RWPE2 (cell line): ENCODE measurements at regions not wholly inside any gene's neighbourhood (a gene's known extent, or its start where the extent isn't known, plus 50 kb on each side); places are given as distances from the start of the nearest gene placed in this dataset.

ENCODE experiments used
- ATAC-seq: fragments of 200-7000 bp; cut with Tn5 transposase; 3 replicates; pipeline ENCODE4 v1.9.1; 2021; ENCODE audit warnings: low read depth
- DNase-seq: peaks from one replicate; pipeline ENCODE4 v3.0.0-alpha.2; 2020; ENCODE audit warnings: low spot score
- H3K27ac ChIP-seq: fragments of 450-650 bp; 2 replicates; pipeline ENCODE4 v1.5.1; 2017; ENCODE audit warnings: mild to moderate bottlenecking; ENCODE audit not compliant: poor library complexity, severe bottlenecking
- H3K27me3 ChIP-seq: fragments of 250-450 bp; sonication (Bioruptor Pico); 2 replicates; pipeline ENCODE4 v1.5.1; 2021; ENCODE audit warnings: mild to moderate bottlenecking, moderate library complexity; ENCODE audit not compliant: insufficient read depth, poor library complexity, severe bottlenecking
- H3K36me3 ChIP-seq: fragments of 250-450 bp; sonication (Bioruptor Pico); 2 replicates; pipeline ENCODE4 v1.5.1; 2020; ENCODE audit warnings: low read depth, mild to moderate bottlenecking, moderate library complexity
- H3K4me1 ChIP-seq: fragments of 250-450 bp; sonication (Bioruptor Pico); 2 replicates; pipeline ENCODE4 v1.5.1; 2021; ENCODE audit warnings: mild to moderate bottlenecking, moderate library complexity; ENCODE audit not compliant: insufficient read depth, poor library complexity, severe bottlenecking
- H3K4me3 ChIP-seq: fragments of 250-450 bp; sonication (Bioruptor Pico); 2 replicates; pipeline ENCODE4 v1.5.1; 2021; ENCODE audit warnings: mild to moderate bottlenecking, moderate library complexity; ENCODE audit not compliant: severe bottlenecking
- H3K9me3 ChIP-seq: fragments of 250-450 bp; sonication (Bioruptor Pico); 2 replicates; pipeline ENCODE4 v1.5.1; 2021; ENCODE audit warnings: mild to moderate bottlenecking, moderate library complexity; ENCODE audit not compliant: severe bottlenecking
- TF ChIP-seq, protein P1 (sequence below): fragments of 450-650 bp; IDR thresholded peaks from one replicate; pipeline ENCODE4 v1.5.1; 2017; ENCODE audit warnings: mild to moderate bottlenecking, moderate library complexity; ENCODE audit not compliant: poor library complexity, severe bottlenecking

DNA sequence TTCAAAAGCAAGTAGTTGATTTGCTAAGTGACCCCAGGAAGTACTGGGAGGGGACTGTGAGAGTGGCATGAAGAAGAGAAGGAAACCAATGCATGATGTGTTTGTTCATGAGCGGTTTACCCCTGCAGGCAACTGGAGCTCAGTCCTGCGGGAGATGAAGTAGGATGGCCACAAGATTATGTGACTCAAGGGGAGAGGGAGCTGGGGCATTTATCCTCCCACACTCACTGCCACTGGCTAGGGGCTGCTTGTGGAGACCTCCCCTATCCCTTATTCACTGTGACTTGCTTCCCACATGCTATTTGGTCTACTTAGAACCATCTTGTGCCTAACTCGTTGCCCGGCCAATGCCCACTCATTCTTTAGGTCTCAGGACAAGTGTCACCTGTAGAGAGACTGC, 60.6 kb upstream of the TRIO start:
- Histone ChIP-seq H3K9me3 (no peaks in the 10 kb centered on the region), H3K27me3 (no peaks in the 10 kb centered on the region), H3K4me1 (no peaks in the 10 kb centered on the region), H3K36me3 (no peaks in the 10 kb centered on the region), H3K4me3 (no peak overlapping the region), H3K27ac (no peak overlapping the region)
- no peak for ATAC-seq
- no peak for DNase-seq
- TF ChIP-seq, protein P1, sequence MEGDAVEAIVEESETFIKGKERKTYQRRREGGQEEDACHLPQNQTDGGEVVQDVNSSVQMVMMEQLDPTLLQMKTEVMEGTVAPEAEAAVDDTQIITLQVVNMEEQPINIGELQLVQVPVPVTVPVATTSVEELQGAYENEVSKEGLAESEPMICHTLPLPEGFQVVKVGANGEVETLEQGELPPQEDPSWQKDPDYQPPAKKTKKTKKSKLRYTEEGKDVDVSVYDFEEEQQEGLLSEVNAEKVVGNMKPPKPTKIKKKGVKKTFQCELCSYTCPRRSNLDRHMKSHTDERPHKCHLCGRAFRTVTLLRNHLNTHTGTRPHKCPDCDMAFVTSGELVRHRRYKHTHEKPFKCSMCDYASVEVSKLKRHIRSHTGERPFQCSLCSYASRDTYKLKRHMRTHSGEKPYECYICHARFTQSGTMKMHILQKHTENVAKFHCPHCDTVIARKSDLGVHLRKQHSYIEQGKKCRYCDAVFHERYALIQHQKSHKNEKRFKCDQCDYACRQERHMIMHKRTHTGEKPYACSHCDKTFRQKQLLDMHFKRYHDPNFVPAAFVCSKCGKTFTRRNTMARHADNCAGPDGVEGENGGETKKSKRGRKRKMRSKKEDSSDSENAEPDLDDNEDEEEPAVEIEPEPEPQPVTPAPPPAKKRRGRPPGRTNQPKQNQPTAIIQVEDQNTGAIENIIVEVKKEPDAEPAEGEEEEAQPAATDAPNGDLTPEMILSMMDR: no peak

DNA sequence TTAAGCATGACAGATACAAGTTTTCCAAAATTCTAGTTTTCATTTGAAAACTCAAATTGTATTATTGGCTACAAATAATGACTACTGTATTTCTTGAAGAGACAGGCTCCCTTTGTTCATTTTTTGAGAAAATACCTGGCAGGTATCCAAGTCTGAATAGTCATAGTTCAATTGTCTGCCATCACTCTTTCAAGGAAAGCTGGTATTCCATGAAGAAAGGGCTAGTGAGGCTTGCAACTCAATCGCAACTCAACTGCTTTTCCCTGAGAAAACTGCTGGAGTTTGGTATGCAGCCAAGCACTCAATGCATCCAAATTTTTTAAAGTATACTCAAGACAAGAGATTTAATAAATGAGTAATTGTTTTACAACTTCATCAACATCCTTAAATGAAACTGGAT, 61.4 kb upstream of the TRIO start:
- Histone ChIP-seq H3K9me3 (no peaks in the 10 kb centered on the region), H3K36me3 (no peaks in the 10 kb centered on the region), H3K4me1 (no peaks in the 10 kb centered on the region), H3K27ac (no peak overlapping the region), H3K27me3 (no peaks in the 10 kb centered on the region), H3K4me3 (no peak overlapping the region)
- ATAC-seq (peak; percentile 55; the same call in 1 of the 3 replicates), DNase-seq (no peak)
- TF ChIP-seq, protein P1: no peak

DNA sequence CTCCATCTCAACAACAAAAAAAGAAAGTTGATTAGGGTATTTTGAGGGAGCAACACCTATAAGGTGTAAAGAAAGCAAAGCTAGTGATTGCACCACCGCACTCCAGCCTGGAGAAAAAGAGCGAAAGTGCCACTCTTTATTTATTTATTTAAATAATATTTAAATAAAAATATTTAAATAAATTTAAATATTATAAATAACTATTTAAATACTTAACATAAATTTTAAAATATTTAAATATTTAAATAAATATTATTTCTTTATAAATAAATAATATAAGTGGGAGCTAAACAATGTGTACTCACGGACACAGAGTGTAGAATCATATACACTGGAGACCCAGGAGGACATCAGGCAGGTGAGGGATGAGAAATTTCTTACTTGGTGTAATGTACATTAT, 64.4 kb upstream of the TRIO start:
- no peaks in the 10 kb centered on the region for H3K4me1 ChIP-seq
- TF ChIP-seq, protein P1: no peak
- H3K36me3 ChIP-seq: no peaks in the 10 kb centered on the region
- no peak for ATAC-seq
- H3K9me3 ChIP-seq: no peaks in the 10 kb centered on the region
- no peak for DNase-seq
- H3K4me3 ChIP-seq: no peak overlapping the region
- no peaks in the 10 kb centered on the region for H3K27me3 ChIP-seq
- H3K27ac ChIP-seq: no peak overlapping the region

DNA sequence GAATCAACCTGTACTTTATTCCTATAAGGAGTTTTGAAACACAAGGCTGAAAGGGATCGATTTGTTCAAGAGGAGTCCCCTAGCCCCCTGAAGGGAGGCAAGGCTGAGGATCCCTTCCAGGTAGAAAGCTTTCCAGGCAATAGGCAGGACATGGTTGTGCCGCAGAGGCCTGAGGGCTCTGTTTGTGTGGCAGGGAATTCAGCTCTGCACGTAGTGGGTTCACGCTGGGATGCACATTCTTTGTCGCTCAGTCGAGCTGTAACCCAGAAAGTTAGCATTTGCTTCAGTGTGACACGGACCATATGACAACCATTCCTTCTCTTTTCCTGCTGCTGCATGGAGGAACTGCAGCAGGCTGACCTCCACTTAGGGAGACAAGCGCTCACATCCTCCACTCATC, 65.6 kb upstream of the TRIO start:
- DNase-seq (no peak), ATAC-seq (no peak)
- Histone ChIP-seq H3K27ac (no peak overlapping the region), H3K4me3 (no peak overlapping the region), H3K4me1 (no peaks in the 10 kb centered on the region), H3K9me3 (no peaks in the 10 kb centered on the region), H3K36me3 (no peaks in the 10 kb centered on the region), H3K27me3 (no peaks in the 10 kb centered on the region)
- TF ChIP-seq, protein P1: no peak

DNA sequence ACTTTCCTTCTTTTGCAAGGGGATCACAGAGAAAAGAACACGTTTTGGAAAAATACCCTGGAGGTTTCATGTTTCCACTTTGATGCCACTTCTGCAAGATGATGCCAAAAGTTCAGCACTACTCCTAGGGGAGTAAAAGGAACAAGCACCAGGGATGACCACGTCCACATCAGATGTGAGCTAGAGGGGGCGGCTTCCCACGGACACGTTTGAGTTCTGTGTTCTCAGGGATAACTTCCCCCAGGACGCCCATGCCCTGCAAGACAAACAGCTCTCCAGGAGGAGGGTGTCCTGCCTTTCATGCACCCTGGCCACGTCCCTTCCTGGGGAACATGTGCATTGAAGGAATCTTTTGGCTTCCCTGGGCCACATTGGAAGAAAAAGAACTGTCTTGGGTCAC, 66.6 kb upstream of the TRIO start:
- H3K27me3 ChIP-seq: no peaks in the 10 kb centered on the region
- no peak overlapping the region for H3K4me3 ChIP-seq
- H3K36me3 ChIP-seq: no peaks in the 10 kb centered on the region
- DNase-seq: no peak
- TF ChIP-seq, protein P1: no peak
- no peak for ATAC-seq
- no peaks in the 10 kb centered on the region for H3K9me3 ChIP-seq
- H3K4me1 ChIP-seq: no peaks in the 10 kb centered on the region
- no peak overlapping the region for H3K27ac ChIP-seq
